Peyer's patch (tissue), 4 donors: ENCODE measurements at regions not wholly inside any gene's neighbourhood (a gene's known extent, or its start where the extent isn't known, plus 50 kb on each side); places are given as distances from the start of the nearest gene placed in this dataset.

ENCODE experiments used
- DNase-seq, 3 donors: peaks; one replicate each; pipeline ENCODE4 v3.0.0-alpha.2; 2017 to 2019
- H3K27ac ChIP-seq, 4 donors: fragments of 200-600 bp; sonication (generic); one replicate each; pipeline ENCODE4 v1.5.1; 2016 to 2019
- H3K27me3 ChIP-seq, 2 donors: fragments of 200-600 bp; sonication (generic); one replicate each; pipeline ENCODE4 v1.5.1; 2019
- H3K36me3 ChIP-seq, 3 donors: fragments of 200-600 bp; sonication (generic); one replicate each; pipeline ENCODE4 v1.5.1; 2016 to 2019
- H3K4me1 ChIP-seq, 4 donors: fragments of 200-600 bp; sonication (generic); one replicate each; pipeline ENCODE4 v1.5.1; 2016 to 2019
- H3K4me3 ChIP-seq, 4 donors: fragments of 200-600 bp; sonication (generic); 1 replicate in 3 of 4; 2 replicates in 1 of 4; pipeline ENCODE4 v1.5.1; 2016 to 2019; ENCODE audit warnings: mild to moderate bottlenecking in 1 of 4
- H3K9me3 ChIP-seq, 4 donors: fragments of 200-600 bp; sonication (generic); one replicate each; pipeline ENCODE4 v1.5.1; 2016 to 2019; ENCODE audit warnings: mild to moderate bottlenecking in 1 of 4
- POLR2A ChIP-seq, 2 donors: fragments of 450-650 bp; IDR thresholded peaks; one replicate each; pipeline ENCODE4 v1.5.1; 2017; ENCODE audit warnings: antibody characterized with exemption in 2 of 2, mild to moderate bottlenecking in 2 of 2, moderate library complexity in 2 of 2
- TF ChIP-seq, protein P1 (sequence below), 6 experiments: fragments of 450-650 bp in 4 of 6; fragments of 200-600 bp in 2 of 6; sonication (generic) in 1 of 6; IDR thresholded peaks; one replicate each; pipeline ENCODE4 v1.5.1; 2017 to 2019; ENCODE audit warnings: antibody characterized with exemption in 6 of 6, mild to moderate bottlenecking in 3 of 6, moderate library complexity in 1 of 6

GRCh38 chr4:31187979-31188378 lies 467.8 kb downstream of the PCDH7 start:
- H3K4me3 ChIP-seq, result no peak overlapping the region
- H3K36me3 ChIP-seq, result no peaks in the 10 kb centered on the region
- H3K4me1 ChIP-seq, result no peaks in the 10 kb centered on the region
- TF ChIP-seq, protein P1, sequence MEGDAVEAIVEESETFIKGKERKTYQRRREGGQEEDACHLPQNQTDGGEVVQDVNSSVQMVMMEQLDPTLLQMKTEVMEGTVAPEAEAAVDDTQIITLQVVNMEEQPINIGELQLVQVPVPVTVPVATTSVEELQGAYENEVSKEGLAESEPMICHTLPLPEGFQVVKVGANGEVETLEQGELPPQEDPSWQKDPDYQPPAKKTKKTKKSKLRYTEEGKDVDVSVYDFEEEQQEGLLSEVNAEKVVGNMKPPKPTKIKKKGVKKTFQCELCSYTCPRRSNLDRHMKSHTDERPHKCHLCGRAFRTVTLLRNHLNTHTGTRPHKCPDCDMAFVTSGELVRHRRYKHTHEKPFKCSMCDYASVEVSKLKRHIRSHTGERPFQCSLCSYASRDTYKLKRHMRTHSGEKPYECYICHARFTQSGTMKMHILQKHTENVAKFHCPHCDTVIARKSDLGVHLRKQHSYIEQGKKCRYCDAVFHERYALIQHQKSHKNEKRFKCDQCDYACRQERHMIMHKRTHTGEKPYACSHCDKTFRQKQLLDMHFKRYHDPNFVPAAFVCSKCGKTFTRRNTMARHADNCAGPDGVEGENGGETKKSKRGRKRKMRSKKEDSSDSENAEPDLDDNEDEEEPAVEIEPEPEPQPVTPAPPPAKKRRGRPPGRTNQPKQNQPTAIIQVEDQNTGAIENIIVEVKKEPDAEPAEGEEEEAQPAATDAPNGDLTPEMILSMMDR (IDR thresholded peaks at IDR 0.05), result no peak
- TF ChIP-seq POLR2A (IDR thresholded peaks at IDR 0.05), result no peak
- no peaks in the 10 kb centered on the region for H3K9me3 ChIP-seq
- no peak overlapping the region for H3K27ac ChIP-seq
- H3K27me3 ChIP-seq, result no peaks in the 10 kb centered on the region
- DNase-seq, result no peak

- Histone ChIP-seq H3K27me3 (no peaks in the 10 kb centered on the region), H3K9me3 (no peaks in the 10 kb centered on the region), H3K4me3 (no peak overlapping the region), H3K27ac (no peak overlapping the region), H3K36me3 (no peaks in the 10 kb centered on the region), H3K4me1 (no peaks in the 10 kb centered on the region)
- no peak for DNase-seq
- no peak for TF ChIP-seq POLR2A (IDR thresholded peaks at IDR 0.05)
- TF ChIP-seq, protein P1 (IDR thresholded peaks at IDR 0.05), result no peak
Observed at GRCh38 chr4:31189938-31190337, 469.8 kb downstream of the PCDH7 start.

DNA sequence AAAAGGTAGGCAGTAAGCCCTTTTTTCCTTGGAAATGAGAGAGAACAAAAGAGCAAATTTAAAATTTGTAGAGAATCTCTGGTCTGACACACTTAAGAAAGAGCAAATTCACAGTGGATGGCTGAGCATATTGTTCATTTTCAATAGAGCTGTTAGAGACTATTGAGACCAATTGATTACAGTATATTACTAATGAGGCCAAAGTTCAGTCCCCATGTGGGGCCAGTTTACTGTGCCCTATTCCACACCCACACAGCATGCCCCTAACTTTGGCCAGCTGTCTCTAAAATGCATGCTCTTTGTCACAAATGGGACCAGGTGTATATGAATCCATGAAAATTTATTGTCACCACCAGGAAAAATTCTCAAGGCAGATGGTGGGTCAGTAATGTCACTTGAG lies 470.5 kb downstream of the PCDH7 start:
- H3K4me3 ChIP-seq, result no peak overlapping the region
- DNase-seq, result no peak
- no peaks in the 10 kb centered on the region for H3K4me1 ChIP-seq
- H3K27me3 ChIP-seq, result no peaks in the 10 kb centered on the region
- TF ChIP-seq POLR2A (IDR thresholded peaks at IDR 0.05), result no peak
- no peaks in the 10 kb centered on the region for H3K36me3 ChIP-seq
- H3K9me3 ChIP-seq, result no peaks in the 10 kb centered on the region
- H3K27ac ChIP-seq, result no peak overlapping the region

DNA sequence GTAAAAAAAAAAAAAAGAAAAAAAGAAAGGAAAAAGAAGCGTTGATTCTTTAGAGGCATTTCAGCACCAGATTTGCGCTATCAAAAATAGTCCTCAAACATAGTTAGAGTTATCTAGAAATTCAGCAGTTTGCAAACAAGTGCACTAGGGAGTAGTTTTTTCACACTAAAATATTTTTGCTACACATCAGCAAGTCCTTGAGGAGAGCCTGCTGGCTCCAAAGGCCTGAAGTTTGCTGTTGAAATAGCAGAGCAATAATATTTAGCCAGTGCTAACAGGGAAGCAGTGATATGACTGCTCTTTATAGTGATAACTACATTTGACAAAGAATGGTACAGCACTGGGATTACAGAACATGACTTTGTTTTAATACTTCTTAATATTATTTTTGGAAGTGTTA lies 472.2 kb downstream of the PCDH7 start:
- no peak overlapping the region for H3K27ac ChIP-seq

DNA sequence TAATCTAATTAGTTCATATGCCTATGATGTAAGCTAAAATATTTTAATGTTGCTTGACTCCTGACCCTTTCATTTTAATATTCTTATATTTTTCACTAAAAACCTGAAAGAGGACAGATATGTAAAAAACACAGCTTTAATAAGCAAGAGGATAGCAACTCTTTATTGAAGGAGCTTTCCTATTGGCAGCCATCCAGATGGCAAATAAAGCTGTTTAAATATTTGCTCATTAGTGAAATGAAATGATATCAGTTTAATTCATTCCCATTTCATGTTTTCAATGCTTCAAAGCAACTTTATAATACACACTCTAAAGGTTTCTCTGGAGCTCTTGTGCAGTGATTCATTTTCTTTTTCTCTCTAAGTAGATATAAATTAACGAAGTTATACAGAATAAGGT lies 473.4 kb downstream of the PCDH7 start:
- no peak for DNase-seq
- no peak overlapping the region for H3K4me3 ChIP-seq
- no peak overlapping the region for H3K27ac ChIP-seq
- H3K27me3 ChIP-seq, result no peaks in the 10 kb centered on the region
- no peaks in the 10 kb centered on the region for H3K9me3 ChIP-seq
- no peaks in the 10 kb centered on the region for H3K4me1 ChIP-seq
- no peaks in the 10 kb centered on the region for H3K36me3 ChIP-seq
- TF ChIP-seq POLR2A (IDR thresholded peaks at IDR 0.05), result no peak
- TF ChIP-seq, protein P1 (IDR thresholded peaks at IDR 0.05), result no peak

More for the DNA sequence above, 472.2 kb downstream of the PCDH7 start:
- TF ChIP-seq, protein P1 (IDR thresholded peaks at IDR 0.05), result no peak
- TF ChIP-seq POLR2A (IDR thresholded peaks at IDR 0.05), result no peak
- Histone ChIP-seq H3K9me3 (no peaks in the 10 kb centered on the region), H3K36me3 (no peaks in the 10 kb centered on the region), H3K4me3 (no peak overlapping the region), H3K4me1 (no peaks in the 10 kb centered on the region), H3K27me3 (no peaks in the 10 kb centered on the region)
- DNase-seq, result no peak

DNA sequence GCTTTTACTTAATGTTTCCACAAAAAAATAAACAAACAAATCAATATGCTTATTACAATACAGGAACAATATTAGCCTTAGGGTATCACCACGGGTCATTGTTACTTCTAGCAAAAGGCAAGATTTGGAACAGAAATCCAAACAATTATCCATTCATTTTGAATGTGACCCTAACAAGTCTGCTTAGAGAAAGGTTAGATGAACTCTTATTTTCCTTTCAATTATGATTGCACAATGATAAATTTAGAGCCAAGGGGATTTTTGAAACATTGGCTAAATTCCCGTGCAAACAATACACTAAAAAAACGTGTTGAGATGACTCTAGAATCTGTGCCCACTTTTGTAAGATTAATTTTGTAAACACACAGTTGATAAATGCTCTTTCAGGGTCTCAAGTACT lies 474.7 kb downstream of the PCDH7 start:
- H3K9me3 ChIP-seq, result no peaks in the 10 kb centered on the region
- H3K4me1 ChIP-seq, result no peaks in the 10 kb centered on the region
- H3K36me3 ChIP-seq, result no peaks in the 10 kb centered on the region
- H3K4me3 ChIP-seq, result no peak overlapping the region
- DNase-seq, result no peak
- no peaks in the 10 kb centered on the region for H3K27me3 ChIP-seq
- no peak for TF ChIP-seq POLR2A (IDR thresholded peaks at IDR 0.05)
- TF ChIP-seq, protein P1 (IDR thresholded peaks at IDR 0.05), result no peak
- no peak overlapping the region for H3K27ac ChIP-seq
